8988T (cell line): ENCODE measurements at regions not wholly inside any gene's neighbourhood (a gene's known extent, or its start where the extent isn't known, plus 50 kb on each side); places are given as distances from the start of the nearest gene placed in this dataset.
"Not testable (repeated sequence)": the region's sequence is repeated elsewhere in the genome, so short reads cannot be mapped to it uniquely, and the experiment has no call there.

Source experiments
- DNase-seq: peaks from one replicate; pipeline ENCODE4 v3.0.0; 2011

GRCh38 chr17:70661342-70662222 lies 492.2 kb downstream of the KCNJ2 start:
- no peak for DNase-seq

- no peak for DNase-seq
These were observed 499.1 kb downstream of the KCNJ2 start for GRCh38 chr17:70668276-70668937.

- no peak for DNase-seq
These were observed 499.8 kb downstream of the KCNJ2 start for GRCh38 chr17:70668938-70669778.

- DNase-seq = no peak
These were observed 504.7 kb downstream of the KCNJ2 start for GRCh38 chr17:70674061-70674460.

GRCh38 chr17:70675070-70675590 lies 505.8 kb downstream of the KCNJ2 start:
- no peak for DNase-seq

GRCh38 chr17:70677783-70678647 lies 508.7 kb downstream of the KCNJ2 start:
- DNase-seq = no peak

GRCh38 chr17:70678889-70679288 lies 509.6 kb downstream of the KCNJ2 start:
- no peak for DNase-seq

GRCh38 chr17:70683936-70684335 lies 514.6 kb downstream of the KCNJ2 start:
- no peak for DNase-seq

GRCh38 chr17:70687421-70687820 lies 518.1 kb downstream of the KCNJ2 start:
- DNase-seq = no peak

GRCh38 chr17:70691150-70691549 lies 521.8 kb downstream of the KCNJ2 start:
- DNase-seq = no peak

- DNase-seq = no peak
These were observed 530.1 kb downstream of the KCNJ2 start for GRCh38 chr17:70699408-70699807.

GRCh38 chr17:70702683-70703255 lies 533.4 kb downstream of the KCNJ2 start:
- no peak for DNase-seq

- no peak for DNase-seq
These were observed 540.3 kb downstream of the KCNJ2 start for GRCh38 chr17:70709596-70709995.

- no peak for DNase-seq
These were observed 544.4 kb downstream of the KCNJ2 start for GRCh38 chr17:70713694-70714093.

GRCh38 chr17:70716551-70716950 lies 547.2 kb downstream of the KCNJ2 start:
- no peak for DNase-seq

GRCh38 chr17:70717042-70717441 lies 547.7 kb downstream of the KCNJ2 start:
- DNase-seq = no peak

- no peak for DNase-seq
These were observed 567.1 kb downstream of the KCNJ2 start for GRCh38 chr17:70736375-70736957.

GRCh38 chr17:70739065-70739464 lies 569.7 kb downstream of the KCNJ2 start:
- no peak for DNase-seq

- DNase-seq = not testable (repeated sequence)
These were observed 577.2 kb downstream of the KCNJ2 start for GRCh38 chr17:70746574-70746973.

GRCh38 chr17:70750983-70751382 lies 581.7 kb downstream of the KCNJ2 start:
- DNase-seq = no peak

- not testable (repeated sequence) for DNase-seq
These were observed 583.1 kb downstream of the KCNJ2 start for GRCh38 chr17:70752461-70752860.
